CD4-positive, alpha-beta memory T cell (primary cell): ENCODE measurements at regions not wholly inside any gene's neighbourhood (a gene's known extent, or its start where the extent isn't known, plus 50 kb on each side); places are given as distances from the start of the nearest gene placed in this dataset.

Experiments used
- CTCF ChIA-PET: fragments of 350-600 bp; sonication (Branson Sonifier 250); formaldehyde crosslinking; loops from one replicate; lab custom pipeline; 2021; ENCODE audit warnings: inconsistent platforms; ENCODE audit not compliant: partially characterized antibody; lab: Charles Lee
- POLR2A ChIA-PET: fragments of 350-600 bp; sonication (Branson Sonifier 250); formaldehyde crosslinking; loops from one replicate; lab custom pipeline; 2021; ENCODE audit not compliant: partially characterized antibody; lab: Charles Lee
- DNase-seq, 5 donors: peaks; one replicate each; pipeline versions ENCODE4 v3.0.0 to v3.0.0-alpha.2; 2020 to 2022; ENCODE audit warnings: mixed read lengths in 1 of 5
- H3K27ac ChIP-seq: one replicate; pipeline ENCODE4 v1.7.0; 2013; ENCODE audit warnings: low read depth, low read length
- H3K27me3 ChIP-seq: 2 replicates; pipeline ENCODE4 v1.7.0; 2013; ENCODE audit warnings: mild to moderate bottlenecking, low read length, moderate library complexity; ENCODE audit not compliant: insufficient read depth
- H3K36me3 ChIP-seq: 2 replicates; pipeline ENCODE4 v1.7.0; 2013; ENCODE audit warnings: mild to moderate bottlenecking, low read length, moderate library complexity; ENCODE audit not compliant: insufficient read depth
- H3K4me1 ChIP-seq: 2 replicates; pipeline ENCODE4 v1.7.0; 2013; ENCODE audit warnings: mild to moderate bottlenecking, low read length, moderate library complexity; ENCODE audit not compliant: insufficient read depth
- H3K4me3 ChIP-seq, 2 donors: one replicate each; pipeline ENCODE4 v1.7.0; 2013; ENCODE audit warnings: low read length in 2 of 2, mild to moderate bottlenecking in 1 of 2
- H3K9me3 ChIP-seq, 2 donors: one replicate each; pipeline ENCODE4 v1.7.0; 2013; ENCODE audit warnings: low read length in 2 of 2, control low read depth in 1 of 2; ENCODE audit not compliant: control insufficient read depth in 1 of 2
- H3K27ac Mint-ChIP-seq, 7 donors: one replicate each; pipeline ENCODE4 v1.8.0; 2020 to 2021; ENCODE audit warnings: mixed read lengths in 7 of 7, mild to moderate bottlenecking in 6 of 7, inconsistent platforms in 3 of 7, moderate library complexity in 3 of 7
- H3K27me3 Mint-ChIP-seq, 2 donors: one replicate each; pipeline ENCODE4 v1.8.0; 2020 to 2021; ENCODE audit warnings: mixed read lengths in 2 of 2
- H3K36me3 Mint-ChIP-seq, 2 donors: one replicate each; pipeline ENCODE4 v1.8.0; 2020 to 2021; ENCODE audit warnings: mixed read lengths in 2 of 2, inconsistent platforms in 1 of 2, mild to moderate bottlenecking in 1 of 2
- H3K4me1 Mint-ChIP-seq, 4 donors: one replicate each; pipeline ENCODE4 v1.8.0; 2020 to 2021; ENCODE audit warnings: mixed read lengths in 4 of 4, mild to moderate bottlenecking in 1 of 4
- H3K4me3 Mint-ChIP-seq, 8 donors: one replicate each; pipeline ENCODE4 v1.8.0; 2020 to 2021; ENCODE audit warnings: mixed read lengths in 8 of 8, mild to moderate bottlenecking in 7 of 8, moderate library complexity in 6 of 8, inconsistent platforms in 3 of 8
- H3K9me3 Mint-ChIP-seq, 8 donors: one replicate each; pipeline ENCODE4 v1.8.0; 2020 to 2021; ENCODE audit warnings: mixed read lengths in 8 of 8, mild to moderate bottlenecking in 5 of 8, inconsistent platforms in 3 of 8, moderate library complexity in 1 of 8
- intact Hi-C: fragments of 100-400 bp; cut with micrococcal nuclease; formaldehyde crosslinking; loops from one replicate; pipeline ENCODE4 v1.15.1; 2023

DNA sequence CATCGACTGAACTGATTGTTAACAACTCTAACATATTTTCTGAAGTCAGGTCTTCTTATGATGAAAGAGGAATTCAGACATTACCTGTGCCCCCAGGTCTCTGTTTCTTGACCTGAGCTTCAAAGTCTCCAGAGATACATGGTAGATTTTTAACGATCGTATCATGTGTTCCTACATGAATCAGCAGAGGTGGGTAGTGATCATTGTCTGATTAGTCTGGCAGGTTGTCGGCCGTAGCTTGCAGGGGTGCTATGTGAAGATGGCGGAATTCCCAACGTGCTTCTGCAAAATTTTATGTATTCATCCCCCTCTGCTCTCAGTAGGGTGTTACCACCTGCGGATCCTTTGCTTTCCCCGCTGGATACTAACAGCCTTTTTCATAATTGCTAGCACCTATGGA is 581.9 kb downstream of the GATA3 start:
- H3K27me3 ChIP-seq = no peaks in the 10 kb centered on the region
- DNase-seq = no peak
- peaks cover 4 to 6% of the 10 kb centered on the region in 2 donors for H3K27me3 Mint-ChIP-seq
- no peaks in the 10 kb centered on the region for H3K36me3 Mint-ChIP-seq
- no peak overlapping the region for H3K4me3 Mint-ChIP-seq
- no peak overlapping the region for H3K4me3 ChIP-seq
- no peaks in the 10 kb centered on the region for H3K4me1 Mint-ChIP-seq
- ChIA-PET CTCF (no interaction called here), POLR2A (no interaction called here)
- H3K9me3 ChIP-seq = no peaks in the 10 kb centered on the region
- peaks cover 0 to 4% (median 0%) of the 10 kb centered on the region in 8 donors for H3K9me3 Mint-ChIP-seq
- H3K27ac ChIP-seq = no peak overlapping the region
- H3K36me3 ChIP-seq = no peaks in the 10 kb centered on the region
- intact Hi-C loops = no loop called here
- H3K4me1 ChIP-seq = no peaks in the 10 kb centered on the region
- no peak overlapping the region for H3K27ac Mint-ChIP-seq

- CTCF ChIA-PET = no interaction called here
- POLR2A ChIA-PET = no interaction called here
Observed at GRCh38 chr10:8637640-8638039, 583.2 kb downstream of the GATA3 start.

DNA sequence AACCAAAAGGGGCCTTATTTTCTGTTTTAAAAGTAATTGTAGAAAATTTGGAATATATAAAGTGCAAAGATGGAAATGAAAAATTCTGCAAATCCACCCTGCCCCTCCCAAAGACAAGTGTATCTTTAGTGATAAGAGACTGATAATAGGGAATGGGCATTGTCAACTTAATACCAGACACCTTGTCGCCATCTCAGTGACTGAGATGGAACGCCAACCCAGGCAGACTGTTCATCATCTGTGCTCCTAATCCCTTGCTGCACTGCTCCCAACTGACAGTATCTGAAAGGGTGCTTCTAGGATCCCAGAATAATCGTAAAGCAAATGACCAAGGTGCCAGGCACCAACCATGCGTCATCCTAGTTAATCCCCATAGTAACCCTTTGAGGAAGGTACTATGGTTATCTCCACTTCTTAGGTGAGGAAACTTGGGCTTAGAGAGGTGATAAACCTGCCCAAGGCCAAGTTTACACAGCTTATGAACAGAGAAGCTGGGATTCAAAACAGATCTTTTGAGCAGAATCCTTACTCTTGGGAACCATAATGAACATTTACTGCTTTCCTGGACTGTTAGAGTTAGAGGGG is 583.7 kb downstream of the GATA3 start:
- Mint-ChIP-seq H3K27ac (no peak overlapping the region), H3K36me3 (no peaks in the 10 kb centered on the region), H3K27me3 (peaks cover 3 to 6% of the 10 kb centered on the region in 2 donors), H3K4me1 (no peaks in the 10 kb centered on the region), H3K9me3 (peaks cover 0 to 12% (median 6%) of the 10 kb centered on the region in 8 donors), H3K4me3 (no peak overlapping the region)
- no peak for DNase-seq
- intact Hi-C loops = no loop called here
- Histone ChIP-seq H3K4me1 (no peaks in the 10 kb centered on the region), H3K27me3 (no peaks in the 10 kb centered on the region), H3K36me3 (no peaks in the 10 kb centered on the region), H3K4me3 (no peak overlapping the region), H3K9me3 (no peaks in the 10 kb centered on the region), H3K27ac (no peak overlapping the region)
- ChIA-PET CTCF (no interaction called here), POLR2A (no interaction called here)

More at GRCh38 chr10:8637640-8638039, 583.2 kb downstream of the GATA3 start:
- Histone ChIP-seq H3K9me3 (no peaks in the 10 kb centered on the region), H3K27ac (no peak overlapping the region), H3K4me3 (no peak overlapping the region), H3K4me1 (no peaks in the 10 kb centered on the region), H3K27me3 (no peaks in the 10 kb centered on the region), H3K36me3 (no peaks in the 10 kb centered on the region)
- DNase-seq = no peak
- H3K27ac Mint-ChIP-seq = no peak overlapping the region
- H3K27me3 Mint-ChIP-seq = peaks cover 6% of the 10 kb centered on the region in 2 donors
- H3K4me1 Mint-ChIP-seq = no peaks in the 10 kb centered on the region
- H3K9me3 Mint-ChIP-seq = peaks cover 0 to 10% (median 6%) of the 10 kb centered on the region in 8 donors
- H3K36me3 Mint-ChIP-seq = no peaks in the 10 kb centered on the region
- intact Hi-C loops = no loop called here
- no peak overlapping the region for H3K4me3 Mint-ChIP-seq

GRCh38 chr10:8639486-8640185 is 585.1 kb downstream of the GATA3 start:
- intact Hi-C loops = no loop called here
- H3K9me3 ChIP-seq = no peaks in the 10 kb centered on the region
- CTCF ChIA-PET = no interaction called here

DNA sequence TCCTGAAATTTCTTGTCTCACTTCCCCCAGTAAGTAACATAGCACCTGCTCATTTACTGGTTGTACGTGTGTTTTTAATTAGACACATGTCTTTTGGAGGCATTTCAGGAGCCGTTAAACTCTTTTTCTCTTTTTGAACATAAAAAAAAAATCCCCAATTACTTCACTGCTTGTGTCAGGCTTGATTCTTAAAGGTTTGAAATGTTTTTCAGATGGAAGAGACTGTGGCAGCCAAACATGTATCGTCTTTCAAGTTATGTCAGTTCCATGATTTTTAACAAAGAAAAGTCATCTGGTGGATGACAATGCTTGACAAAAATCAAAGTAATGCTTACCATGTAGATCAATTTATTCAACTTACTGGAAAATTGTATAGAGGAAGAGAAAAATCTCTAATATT is 585.8 kb downstream of the GATA3 start:
- POLR2A ChIA-PET = no interaction called here
- H3K36me3 ChIP-seq = no peaks in the 10 kb centered on the region
- no peaks in the 10 kb centered on the region for H3K4me1 ChIP-seq
- intact Hi-C loops = no loop called here
- no peak overlapping the region for H3K4me3 ChIP-seq
- CTCF ChIA-PET = no interaction called here
- no peaks in the 10 kb centered on the region for H3K9me3 ChIP-seq
- H3K27ac ChIP-seq = no peak overlapping the region
- DNase-seq = no peak
- no peak overlapping the region for H3K27ac Mint-ChIP-seq
- no peaks in the 10 kb centered on the region for H3K4me1 Mint-ChIP-seq
- peaks cover 3 to 4% of the 10 kb centered on the region in 2 donors for H3K27me3 Mint-ChIP-seq
- H3K36me3 Mint-ChIP-seq = no peaks in the 10 kb centered on the region
- H3K9me3 Mint-ChIP-seq = peaks cover 0 to 12% (median 5%) of the 10 kb centered on the region in 8 donors
- H3K4me3 Mint-ChIP-seq = no peak overlapping the region
- H3K27me3 ChIP-seq = no peaks in the 10 kb centered on the region

More at GRCh38 chr10:8639486-8640185, 585.1 kb downstream of the GATA3 start:
- Histone ChIP-seq H3K4me1 (no peaks in the 10 kb centered on the region), H3K36me3 (no peaks in the 10 kb centered on the region), H3K27ac (no peak overlapping the region), H3K27me3 (no peaks in the 10 kb centered on the region), H3K4me3 (no peak overlapping the region)
- no peak overlapping the region for H3K27ac Mint-ChIP-seq
- H3K4me3 Mint-ChIP-seq = no peak overlapping the region
- DNase-seq = no peak
- H3K9me3 Mint-ChIP-seq = peaks cover 0 to 12% (median 6%) of the 10 kb centered on the region in 8 donors
- POLR2A ChIA-PET = no interaction called here
- H3K27me3 Mint-ChIP-seq = peaks cover 3 to 6% of the 10 kb centered on the region in 2 donors
- H3K4me1 Mint-ChIP-seq = no peaks in the 10 kb centered on the region
- H3K36me3 Mint-ChIP-seq = no peaks in the 10 kb centered on the region

DNA sequence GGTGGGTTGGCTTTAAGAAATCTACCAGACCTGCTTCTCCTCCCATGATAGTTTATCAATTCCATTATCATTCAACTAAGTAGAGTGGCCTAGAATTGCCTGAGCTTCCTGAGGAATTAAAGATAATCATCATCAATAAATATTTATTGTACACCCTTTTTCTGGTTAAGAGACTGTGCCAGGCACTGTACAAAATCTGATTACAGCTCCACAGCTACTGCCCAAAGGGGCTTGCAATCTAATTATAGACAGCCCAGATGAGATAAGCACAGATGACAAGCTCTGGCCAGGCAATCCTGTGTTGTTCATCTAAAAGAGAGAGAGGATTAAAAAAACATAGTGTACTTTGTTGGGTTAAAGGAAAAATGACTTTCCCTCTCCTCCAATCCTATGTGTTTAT is 586.4 kb downstream of the GATA3 start:
- Histone ChIP-seq H3K27ac (no peak overlapping the region), H3K9me3 (no peaks in the 10 kb centered on the region), H3K4me1 (no peaks in the 10 kb centered on the region), H3K4me3 (no peak overlapping the region), H3K36me3 (no peaks in the 10 kb centered on the region), H3K27me3 (no peaks in the 10 kb centered on the region)
- ChIA-PET CTCF (no interaction called here), POLR2A (no interaction called here)
- intact Hi-C loops = no loop called here
- Mint-ChIP-seq H3K4me3 (no peak overlapping the region), H3K4me1 (no peaks in the 10 kb centered on the region), H3K36me3 (no peaks in the 10 kb centered on the region), H3K9me3 (peaks cover 0 to 12% (median 5%) of the 10 kb centered on the region in 8 donors), H3K27me3 (peaks cover 2 to 3% of the 10 kb centered on the region in 2 donors), H3K27ac (no peak overlapping the region)
- DNase-seq = no peak

DNA sequence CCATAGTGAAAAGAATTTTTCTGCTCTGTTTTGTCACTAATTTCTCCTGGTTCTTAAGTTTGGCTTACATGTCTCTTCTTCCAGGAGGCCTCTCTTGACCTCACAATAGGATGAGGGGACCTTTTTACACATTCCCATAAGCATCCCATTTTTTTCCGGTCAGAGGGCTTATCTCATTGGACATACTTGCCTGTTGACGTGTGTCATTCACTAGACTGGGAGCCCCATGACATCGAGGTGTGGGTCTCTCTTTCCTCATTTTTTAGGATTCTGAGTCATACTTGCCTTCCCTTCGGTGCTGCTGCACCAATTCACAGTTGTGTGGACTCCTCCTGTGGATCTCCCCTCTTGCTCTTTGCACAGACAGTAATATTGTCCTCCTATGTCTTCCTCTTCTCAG is 601.8 kb downstream of the GATA3 start:
- Mint-ChIP-seq H3K36me3 (no peaks in the 10 kb centered on the region), H3K27ac (no peak overlapping the region), H3K4me1 (no peaks in the 10 kb centered on the region), H3K9me3 (peaks cover 0 to 3% (median 0%) of the 10 kb centered on the region in 8 donors), H3K4me3 (no peak overlapping the region), H3K27me3 (peaks cover 0 to 10% of the 10 kb centered on the region in 2 donors)
- CTCF ChIA-PET = no interaction called here
- intact Hi-C loops = no loop called here
- no peak overlapping the region for H3K27ac ChIP-seq
- POLR2A ChIA-PET = no interaction called here
- H3K9me3 ChIP-seq = no peaks in the 10 kb centered on the region
- H3K4me3 ChIP-seq = no peak overlapping the region
- H3K36me3 ChIP-seq = no peaks in the 10 kb centered on the region
- DNase-seq = no peak
- no peaks in the 10 kb centered on the region for H3K4me1 ChIP-seq
- no peaks in the 10 kb centered on the region for H3K27me3 ChIP-seq
